Astrocyte of the cerebellum (primary cell): ENCODE measurements at regions not wholly inside any gene's neighbourhood (a gene's known extent, or its start where the extent isn't known, plus 50 kb on each side); places are given as distances from the start of the nearest gene placed in this dataset.

Experiments
- DNase-seq: peaks from one replicate; pipeline ENCODE4 v3.0.0-alpha.2; 2011; ENCODE audit warnings: low read depth
- H3K4me3 ChIP-seq: 2 replicates; pipeline ENCODE4 v1.5.1; 2011; ENCODE audit warnings: mild to moderate bottlenecking, low read depth, low read length, moderate library complexity
- CTCF ChIP-seq: IDR thresholded peaks from 2 replicates; pipeline ENCODE4 v1.5.1; 2012; ENCODE audit warnings: low read length, low read depth, moderate library complexity, mild to moderate bottlenecking; ENCODE audit errors: missing control alignments
- in situ Hi-C: cut with HindIII; loops from 2 replicates; pipeline ENCODE4 v1.10.0; 2017; ENCODE audit warnings: low sequenced_read_pairs

- TF ChIP-seq CTCF = no peak
- DNase-seq = no peak
- no peak overlapping the region for H3K4me3 ChIP-seq
- in situ Hi-C loops = no loop called here
These were observed 50.8 kb upstream of the NAV2 start for GRCh38 chr11:19661827-19662226.

GRCh38 chr11:19660076-19660475, 52.6 kb upstream of the NAV2 start:
- DNase-seq = peak; percentile 35
- TF ChIP-seq CTCF = no peak
- in situ Hi-C loops = no loop called here
- H3K4me3 ChIP-seq = no peak overlapping the region

GRCh38 chr11:19659529-19659928, 53.1 kb upstream of the NAV2 start:
- no peak for TF ChIP-seq CTCF
- no peak overlapping the region for H3K4me3 ChIP-seq
- DNase-seq = no peak
- in situ Hi-C loops = no loop called here

GRCh38 chr11:19658344-19658743, 54.3 kb upstream of the NAV2 start:
- H3K4me3 ChIP-seq = no peak overlapping the region
- peak; percentile 24 for TF ChIP-seq CTCF
- no peak for DNase-seq
- in situ Hi-C loops = no loop called here

GRCh38 chr11:19656140-19656541, 56.5 kb upstream of the NAV2 start:
- no peak for DNase-seq

GRCh38 chr11:19652623-19653375, 59.8 kb upstream of the NAV2 start:
- TF ChIP-seq CTCF = no peak
- no peak overlapping the region for H3K4me3 ChIP-seq
- DNase-seq = no peak
- in situ Hi-C loops = no loop called here

More at GRCh38 chr11:19656140-19656541, 56.5 kb upstream of the NAV2 start:
- H3K4me3 ChIP-seq = no peak overlapping the region
- no peak for TF ChIP-seq CTCF
- in situ Hi-C loops = no loop called here
